ENCODE measurements at regions not wholly inside any gene's neighbourhood (a gene's known extent, or its start where the extent isn't known, plus 50 kb on each side); places are given as distances from the start of the nearest gene placed in this dataset.
A peak's percentile ranks its signal among the peaks of the same experiment; 100 is the strongest.

- peak; percentile 2 for DNase-seq (ENCODE audit: low spot score)
Measured at GRCh38 chr13:105363261-105364190, 1171.9 kb downstream of the EFNB2 start.

- DNase-seq (ENCODE audit: low spot score) = no peak
Measured at GRCh38 chr13:105353654-105354053, 1181.8 kb downstream of the EFNB2 start.

DNA sequence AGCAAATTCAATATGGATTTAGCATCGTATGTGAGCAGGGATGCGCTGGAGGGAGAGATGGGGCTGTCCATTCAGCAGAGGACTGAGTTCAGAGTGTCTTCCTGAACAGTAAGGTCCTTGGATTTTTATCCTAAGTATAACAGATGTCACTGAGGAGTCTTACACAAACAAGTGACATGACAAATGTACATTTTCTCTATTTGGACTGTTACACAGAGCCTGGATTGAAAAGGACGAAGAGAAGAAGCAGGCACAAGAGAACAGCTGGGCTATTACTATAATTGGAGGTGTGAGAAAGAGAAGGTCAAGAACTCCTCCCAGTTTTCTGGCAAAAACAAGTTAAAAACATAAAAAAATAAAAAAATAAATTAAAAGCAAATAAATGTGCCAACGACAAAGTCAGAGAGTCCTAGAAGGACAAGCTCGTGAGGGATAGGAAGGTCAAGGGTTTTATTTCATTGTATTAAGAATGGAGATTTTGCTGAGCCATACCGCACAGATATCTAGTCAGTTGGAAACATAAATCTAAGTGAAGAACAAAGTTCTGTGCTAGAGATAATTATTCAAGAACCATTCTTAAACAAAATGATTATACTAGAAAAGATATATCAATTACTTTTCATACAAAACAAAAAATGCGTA, 1186.3 kb downstream of the EFNB2 start:
- DNase-seq (ENCODE audit: low spot score) = no peak

DNA sequence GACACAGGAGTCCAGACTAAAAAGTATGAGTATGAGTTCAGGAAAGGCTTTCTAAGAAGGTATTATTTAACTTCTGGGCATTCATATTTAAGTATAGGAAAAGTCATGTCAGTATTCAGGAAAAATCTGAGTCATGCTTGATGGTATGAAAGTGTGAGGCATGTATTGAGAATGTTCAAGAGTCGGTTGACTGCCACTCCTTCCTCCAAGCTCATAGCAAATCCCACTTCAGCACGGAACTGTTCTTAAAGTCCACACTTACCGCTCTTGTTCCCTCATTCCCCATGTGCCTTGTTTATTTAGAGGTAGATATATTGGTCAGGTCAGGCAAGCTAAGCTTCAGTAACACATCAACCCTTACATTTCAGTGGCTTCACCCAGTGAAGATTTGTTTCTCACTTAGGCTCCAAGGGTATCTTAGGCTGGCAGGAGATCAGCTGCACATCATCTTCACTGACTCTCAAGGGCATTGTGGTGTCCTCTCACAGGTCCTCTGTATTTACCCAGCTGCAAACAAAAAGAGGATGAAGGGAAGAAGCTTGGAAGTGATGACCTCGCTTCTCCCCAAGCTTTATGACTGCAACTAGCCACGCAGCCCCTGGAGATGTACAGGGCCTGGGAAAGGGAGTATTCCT, 1189.2 kb downstream of the EFNB2 start:
- no peak for DNase-seq (ENCODE audit: low spot score)

DNA sequence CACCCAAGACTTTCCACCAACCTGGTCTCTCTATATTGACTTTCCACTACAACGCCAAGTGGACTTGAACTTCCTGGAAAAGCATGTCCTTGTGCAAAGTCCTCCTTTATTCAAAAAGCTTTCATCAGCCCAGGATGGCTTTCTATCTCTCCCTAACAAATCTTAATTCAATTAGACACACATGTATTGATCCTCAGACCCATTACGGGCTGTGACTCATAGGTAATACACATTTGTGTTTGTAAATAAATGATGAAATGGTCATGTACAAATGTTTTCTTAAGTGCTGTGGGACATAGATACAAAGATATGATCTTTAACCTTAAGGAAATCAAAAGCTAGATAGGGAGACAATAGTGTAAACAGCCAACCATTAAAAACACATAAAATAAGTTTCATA, 1189.7 kb downstream of the EFNB2 start:
- no peak for DNase-seq (ENCODE audit: low spot score)

GRCh38 chr13:105345131-105345530, 1190.3 kb downstream of the EFNB2 start:
- no peak for DNase-seq (ENCODE audit: low spot score)

DNA sequence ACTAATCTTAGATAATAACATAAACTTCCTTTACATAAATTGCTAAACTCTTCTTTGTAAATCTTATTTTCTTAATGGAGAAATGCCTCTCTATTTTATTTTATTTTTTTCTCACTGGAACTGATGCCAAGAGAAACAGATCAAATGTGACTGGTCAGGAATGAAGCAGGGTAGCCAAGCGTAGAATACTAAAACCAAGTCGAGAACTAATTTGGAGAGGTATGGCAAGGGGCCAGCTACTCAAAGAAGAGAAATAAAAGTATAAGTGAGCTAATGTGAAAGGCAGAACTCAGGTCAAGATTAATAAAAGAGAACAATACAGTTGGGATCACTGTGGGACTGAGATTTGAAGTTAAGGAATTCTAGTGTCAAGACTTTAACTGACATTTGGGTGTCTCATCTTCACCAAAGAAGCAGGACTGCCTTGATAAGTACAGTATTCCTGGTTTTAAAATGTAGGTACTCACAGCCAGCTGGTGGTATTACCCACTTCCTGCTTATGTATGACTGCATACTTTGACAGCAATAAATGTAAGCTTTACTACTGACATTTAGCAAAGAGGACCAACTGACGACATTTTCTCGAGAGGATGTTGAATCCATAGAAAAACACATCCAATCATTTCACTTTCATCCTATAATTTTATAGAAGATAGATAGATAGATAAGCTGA, 1192.2 kb downstream of the EFNB2 start:
- DNase-seq (ENCODE audit: low spot score) = no peak

- no peak for DNase-seq (ENCODE audit: low spot score)
Measured at GRCh38 chr13:105342281-105342820, 1193.1 kb downstream of the EFNB2 start.

DNA sequence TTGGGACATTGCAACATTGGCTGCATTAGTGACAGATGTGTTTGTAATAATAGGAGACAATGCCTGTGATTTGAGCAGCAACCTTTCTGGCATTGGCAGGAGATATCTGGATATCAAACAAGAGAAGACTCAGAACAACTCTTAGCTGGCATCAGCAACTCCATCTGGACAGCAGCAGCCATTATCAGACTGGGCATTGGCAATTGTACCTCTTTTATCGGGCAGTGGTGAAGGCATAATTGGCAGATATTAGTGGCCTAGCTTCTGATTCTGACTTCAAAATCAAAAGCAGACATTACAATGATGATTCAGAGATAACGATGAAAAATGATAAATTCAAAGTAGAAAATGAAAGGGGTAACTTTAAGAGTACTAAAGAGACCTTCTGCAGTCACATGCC, 1193.7 kb downstream of the EFNB2 start:
- no peak for DNase-seq (ENCODE audit: low spot score)

DNA sequence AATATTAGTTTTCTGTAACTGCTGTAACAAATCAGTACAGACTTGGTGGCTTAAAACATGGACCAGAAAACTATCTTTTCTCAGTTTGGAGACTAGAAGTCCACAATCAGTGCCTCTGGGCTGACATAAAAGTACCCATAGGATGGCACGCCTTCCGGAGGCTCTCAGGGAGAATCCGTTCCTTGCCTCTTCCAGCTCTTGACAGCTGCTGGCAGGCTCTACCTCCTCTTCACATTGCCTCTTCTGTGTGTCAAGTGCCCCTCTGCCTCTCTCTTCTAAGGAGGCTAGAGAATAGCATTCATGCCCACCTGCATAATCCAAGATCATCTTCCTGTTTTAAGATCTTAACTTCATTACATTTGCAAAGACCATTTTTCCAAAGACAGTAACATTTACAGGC, 1194.2 kb downstream of the EFNB2 start:
- no peak for DNase-seq (ENCODE audit: low spot score)

DNA sequence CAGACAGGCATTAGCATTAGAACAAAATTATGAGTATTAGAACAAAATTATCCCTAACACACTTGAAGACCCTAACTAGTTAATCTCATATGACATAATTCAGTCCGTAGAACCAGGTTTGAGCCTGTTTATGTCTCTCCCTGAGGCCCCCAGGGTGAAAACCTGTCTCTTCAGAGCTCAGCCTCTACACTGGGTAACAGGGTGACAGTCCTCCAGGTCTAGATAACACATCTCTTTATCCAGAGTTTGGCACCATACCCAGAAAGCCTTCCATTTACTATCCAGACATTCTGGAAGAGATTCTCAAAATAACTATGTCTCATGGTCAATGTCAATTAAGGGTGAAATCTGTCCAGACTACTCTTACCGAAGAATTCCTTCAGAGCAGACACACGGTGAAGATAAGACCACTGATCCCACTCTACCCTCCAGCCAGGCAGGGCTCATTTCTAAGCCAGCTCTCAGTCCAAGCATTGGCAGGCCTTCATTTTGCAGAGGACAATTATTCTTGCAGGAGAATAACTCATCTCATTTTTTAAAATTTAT, 1195.3 kb downstream of the EFNB2 start:
- DNase-seq (ENCODE audit: low spot score) = no peak

DNA sequence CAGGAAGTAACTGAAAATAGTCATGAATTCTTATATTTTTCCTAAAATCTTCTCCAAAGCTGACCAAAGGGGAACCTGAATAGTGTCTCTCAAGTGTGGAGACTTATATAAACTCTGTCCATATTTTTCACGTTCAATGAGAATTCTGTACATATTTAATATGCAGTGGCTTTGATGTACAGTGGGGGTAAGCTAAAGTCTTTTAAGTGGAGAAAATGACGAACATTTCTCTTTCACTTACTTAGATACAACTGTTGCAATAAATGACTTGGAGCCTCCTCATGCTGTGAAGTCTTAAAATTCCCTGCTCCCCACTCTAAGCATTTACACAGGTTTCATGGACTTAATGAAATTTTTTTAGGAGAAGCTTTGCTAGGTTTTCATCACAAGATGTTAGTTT, 1196.7 kb downstream of the EFNB2 start:
- DNase-seq (ENCODE audit: low spot score) = no peak

GRCh38 chr13:105338006-105338405, 1197.5 kb downstream of the EFNB2 start:
- DNase-seq (ENCODE audit: low spot score) = no peak

- DNase-seq (ENCODE audit: low spot score) = no peak
Measured at GRCh38 chr13:105336706-105337576, 1198.5 kb downstream of the EFNB2 start.

DNA sequence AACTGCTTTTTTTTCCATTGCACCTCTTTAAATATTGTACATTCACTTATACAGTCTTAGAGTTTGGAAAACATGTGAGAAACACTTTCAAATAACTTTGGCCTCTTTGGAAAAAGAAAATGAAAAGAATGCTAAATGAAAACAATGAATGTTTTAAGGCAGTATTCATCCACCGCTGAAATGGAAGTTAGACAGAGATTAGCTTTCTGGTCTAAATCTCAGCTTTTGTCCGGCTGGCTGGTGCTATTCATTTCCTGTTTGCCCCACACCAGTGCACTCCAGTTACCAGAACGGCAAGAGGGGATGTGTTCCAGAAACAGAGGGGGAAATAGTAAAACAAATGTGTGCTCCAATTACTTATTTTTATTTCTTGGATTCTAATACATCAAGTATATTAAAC, 1201.3 kb downstream of the EFNB2 start:
- no peak for DNase-seq (ENCODE audit: low spot score)

DNA sequence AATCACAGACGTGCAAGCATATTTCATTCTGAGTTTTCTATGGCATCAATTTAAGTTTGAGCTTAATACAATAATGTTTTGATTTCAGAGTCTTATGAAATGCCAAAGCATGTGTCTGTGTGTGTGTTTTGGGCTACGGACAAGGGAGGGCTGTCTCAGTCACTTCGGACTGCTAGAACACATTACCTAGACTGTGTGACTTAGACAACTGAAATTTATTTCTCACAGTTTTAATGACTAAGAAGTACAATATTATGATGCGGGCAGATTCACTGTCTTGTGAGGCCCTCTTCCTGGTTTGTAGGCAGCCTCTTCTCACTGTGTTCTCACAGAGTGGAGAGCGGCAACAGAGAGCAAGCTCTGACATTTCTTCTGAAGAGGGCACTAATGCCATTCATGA, 1202.0 kb downstream of the EFNB2 start:
- no peak for DNase-seq (ENCODE audit: low spot score)

DNA sequence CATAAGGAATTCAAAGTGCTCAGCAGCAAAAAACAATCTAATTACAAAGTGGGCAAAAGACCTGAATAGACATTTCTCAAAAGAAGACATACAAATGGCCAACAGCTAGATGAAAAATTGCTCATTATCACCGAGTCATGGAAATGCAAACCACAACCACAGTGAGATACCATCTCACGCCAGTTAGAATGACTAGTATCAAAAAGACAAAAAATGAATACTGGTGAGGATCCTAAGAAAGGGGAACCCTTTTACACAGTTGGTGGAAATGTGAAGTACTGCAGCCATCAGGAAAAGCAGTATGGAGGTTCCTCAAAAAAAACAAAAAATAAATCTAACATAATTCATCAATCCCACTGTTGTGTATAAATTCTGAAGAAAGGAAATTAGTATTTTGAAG, 1206.1 kb downstream of the EFNB2 start:
- DNase-seq (ENCODE audit: low spot score) = no peak

GRCh38 chr13:105328212-105328611, 1207.2 kb downstream of the EFNB2 start:
- no peak for DNase-seq (ENCODE audit: low spot score)

GRCh38 chr13:105327581-105328126, 1207.8 kb downstream of the EFNB2 start:
- no peak for DNase-seq (ENCODE audit: low spot score)

DNA sequence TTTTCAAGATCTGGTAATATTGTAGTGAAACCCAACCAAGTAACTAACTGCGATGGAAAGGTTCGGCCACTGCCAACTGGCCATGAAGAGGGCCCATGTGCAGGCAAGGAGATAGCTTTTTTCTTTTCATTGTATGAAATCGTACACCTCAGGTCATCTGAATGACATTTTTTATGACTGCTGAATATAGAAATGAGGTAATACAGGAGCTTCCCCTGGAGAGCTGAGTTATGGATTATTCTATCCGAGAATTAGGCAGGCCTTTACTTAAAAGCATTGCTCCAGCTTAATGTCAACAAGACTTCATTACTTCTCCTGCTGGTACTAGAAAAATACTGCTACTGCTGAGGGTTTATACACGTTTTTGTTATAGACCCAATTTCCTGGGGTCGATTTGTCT, 1215.6 kb downstream of the EFNB2 start:
- DNase-seq (ENCODE audit: low spot score) = no peak

- no peak for DNase-seq (ENCODE audit: low spot score)
Measured at GRCh38 chr13:105316731-105317130, 1218.7 kb downstream of the EFNB2 start.
